ENCODE measurements at regions not wholly inside any gene's neighbourhood (a gene's known extent, or its start where the extent isn't known, plus 50 kb on each side); places are given as distances from the start of the nearest gene placed in this dataset.

DNA sequence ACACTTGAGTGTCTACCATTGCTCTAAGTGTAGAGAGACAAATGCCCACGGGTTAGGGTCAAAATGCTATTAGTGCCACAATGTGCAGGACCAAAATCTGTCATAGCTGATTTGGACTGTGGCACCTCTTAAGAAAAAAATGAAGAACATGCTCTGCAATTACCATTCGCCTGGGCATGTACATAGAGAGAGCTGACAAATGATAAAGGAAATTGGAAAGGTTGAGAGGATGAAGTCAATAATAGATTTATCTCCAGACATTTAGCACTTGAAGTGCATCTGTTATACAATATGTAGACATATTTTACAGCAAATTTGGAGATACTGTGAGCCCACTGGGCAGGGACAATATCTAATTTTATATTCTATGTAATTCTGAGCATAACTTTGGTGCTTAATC lies 804.4 kb downstream of the SATB2 start:
- FAIRE-seq, result no peak
- no TSS peak for BruUV-seq (replicated peaks)
- Histone ChIP-seq H3K79me2 (ENCODE audit: control insufficient read depth, insufficient read depth, low read length) (no peaks in the 10 kb centered on the region), H3K9ac (replicated peaks; ENCODE audit: extremely low read depth, insufficient read depth, low read length) (no peak overlapping the region), H3K4me1 (ENCODE audit: control insufficient read depth, extremely low read depth, insufficient read depth, low read length) (no peaks in the 10 kb centered on the region), H3K27me3 (ENCODE audit: control insufficient read depth in 2 of 2, insufficient read depth in 2 of 2, low read length in 2 of 2) (no peaks in the 10 kb centered on the region), H3K4me2 (ENCODE audit: insufficient read depth, low read length) (no peak overlapping the region), H3K36me3 (ENCODE audit: control insufficient read depth in 2 of 2, extremely low read depth in 1 of 2, insufficient read depth in 2 of 2, low read length in 2 of 2) (no peaks in the 10 kb centered on the region), H3K9me1 (replicated peaks; ENCODE audit: control insufficient read depth, extremely low read depth, insufficient read depth, low read length) (no peaks in the 10 kb centered on the region), H4K20me1 (replicated peaks; ENCODE audit: control insufficient read depth, extremely low read depth, insufficient read depth, low read length) (no peaks in the 10 kb centered on the region), H3K27ac (ENCODE audit: insufficient read depth, low read depth, low read length) (no peak overlapping the region), H3K9me3 (replicated peaks; ENCODE audit: control insufficient read depth, insufficient read depth, low read length) (no peaks in the 10 kb centered on the region), H2AFZ (ENCODE audit: low read depth, low read length) (no peak overlapping the region), H3K4me3 (replicated peaks in 1 of 3; ENCODE audit: insufficient read depth in 1 of 3, low read depth in 1 of 3, low read length in 3 of 3) (no peak overlapping the region)
- TF ChIP-seq GATA2 (IDR thresholded peaks at IDR 0.05; ENCODE audit: insufficient read depth, insufficient read length, low read depth, low read length), result no peak
- TF ChIP-seq EZH2 (IDR thresholded peaks at IDR 0.05; ENCODE audit: borderline replicate concordance, low read depth, low read length, severe bottlenecking), result no peak
- TF ChIP-seq, protein P1, sequence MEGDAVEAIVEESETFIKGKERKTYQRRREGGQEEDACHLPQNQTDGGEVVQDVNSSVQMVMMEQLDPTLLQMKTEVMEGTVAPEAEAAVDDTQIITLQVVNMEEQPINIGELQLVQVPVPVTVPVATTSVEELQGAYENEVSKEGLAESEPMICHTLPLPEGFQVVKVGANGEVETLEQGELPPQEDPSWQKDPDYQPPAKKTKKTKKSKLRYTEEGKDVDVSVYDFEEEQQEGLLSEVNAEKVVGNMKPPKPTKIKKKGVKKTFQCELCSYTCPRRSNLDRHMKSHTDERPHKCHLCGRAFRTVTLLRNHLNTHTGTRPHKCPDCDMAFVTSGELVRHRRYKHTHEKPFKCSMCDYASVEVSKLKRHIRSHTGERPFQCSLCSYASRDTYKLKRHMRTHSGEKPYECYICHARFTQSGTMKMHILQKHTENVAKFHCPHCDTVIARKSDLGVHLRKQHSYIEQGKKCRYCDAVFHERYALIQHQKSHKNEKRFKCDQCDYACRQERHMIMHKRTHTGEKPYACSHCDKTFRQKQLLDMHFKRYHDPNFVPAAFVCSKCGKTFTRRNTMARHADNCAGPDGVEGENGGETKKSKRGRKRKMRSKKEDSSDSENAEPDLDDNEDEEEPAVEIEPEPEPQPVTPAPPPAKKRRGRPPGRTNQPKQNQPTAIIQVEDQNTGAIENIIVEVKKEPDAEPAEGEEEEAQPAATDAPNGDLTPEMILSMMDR (IDR thresholded peaks at IDR 0.05; ENCODE audit: extremely low read depth in 1 of 2, insufficient read depth in 1 of 2, low read depth in 1 of 2, low read length in 2 of 2), result no peak
- no peak for TF ChIP-seq MYC (IDR thresholded peaks at IDR 0.05; ENCODE audit: low read depth, low read length)
- TF ChIP-seq POLR2A (IDR thresholded peaks at IDR 0.05; ENCODE audit: low read depth, low read length), result no peak
- no peak for TF ChIP-seq FOS (IDR thresholded peaks at IDR 0.05; ENCODE audit: borderline replicate concordance, insufficient read depth, low read length)
- TF ChIP-seq POLR2AphosphoS5 (IDR thresholded peaks at IDR 0.05; ENCODE audit: insufficient read depth, low read depth, low read length), result no peak
- intact Hi-C loops (cut with micrococcal nuclease), result no loop called here
- ChIA-PET CTCF (no interaction called here), POLR2A (no interaction called here)
- dilution Hi-C loops (cut with MboI; ENCODE audit: extremely low pct_ligation_motif_present, low sequenced_read_pairs), result no loop called here
- no peak for DNase-seq (ENCODE audit: low read depth, low spot score)

GRCh38 chr2:198652461-198652860 lies 805.3 kb downstream of the SATB2 start:
- Histone ChIP-seq H3K36me3 (ENCODE audit: control insufficient read depth in 2 of 2, extremely low read depth in 1 of 2, insufficient read depth in 2 of 2, low read length in 2 of 2) (no peaks in the 10 kb centered on the region), H3K9me3 (replicated peaks; ENCODE audit: control insufficient read depth, insufficient read depth, low read length) (no peaks in the 10 kb centered on the region), H3K9ac (replicated peaks; ENCODE audit: extremely low read depth, insufficient read depth, low read length) (no peak overlapping the region), H4K20me1 (replicated peaks; ENCODE audit: control insufficient read depth, extremely low read depth, insufficient read depth, low read length) (no peaks in the 10 kb centered on the region), H2AFZ (ENCODE audit: low read depth, low read length) (no peak overlapping the region), H3K4me3 (replicated peaks in 1 of 3; ENCODE audit: insufficient read depth in 1 of 3, low read depth in 1 of 3, low read length in 3 of 3) (no peak overlapping the region), H3K79me2 (ENCODE audit: control insufficient read depth, insufficient read depth, low read length) (no peaks in the 10 kb centered on the region), H3K4me1 (ENCODE audit: control insufficient read depth, extremely low read depth, insufficient read depth, low read length) (no peaks in the 10 kb centered on the region), H3K4me2 (ENCODE audit: insufficient read depth, low read length) (no peak overlapping the region), H3K27me3 (ENCODE audit: control insufficient read depth in 2 of 2, insufficient read depth in 2 of 2, low read length in 2 of 2) (no peaks in the 10 kb centered on the region), H3K27ac (ENCODE audit: insufficient read depth, low read depth, low read length) (no peak overlapping the region), H3K9me1 (replicated peaks; ENCODE audit: control insufficient read depth, extremely low read depth, insufficient read depth, low read length) (no peaks in the 10 kb centered on the region)
- dilution Hi-C loops (cut with MboI; ENCODE audit: extremely low pct_ligation_motif_present, low sequenced_read_pairs), result no loop called here
- TF ChIP-seq POLR2A (IDR thresholded peaks at IDR 0.05; ENCODE audit: low read depth, low read length), result no peak
- TF ChIP-seq FOS (IDR thresholded peaks at IDR 0.05; ENCODE audit: borderline replicate concordance, insufficient read depth, low read length), result no peak
- TF ChIP-seq POLR2AphosphoS5 (IDR thresholded peaks at IDR 0.05; ENCODE audit: insufficient read depth, low read depth, low read length), result no peak
- no peak for TF ChIP-seq JUN (IDR thresholded peaks at IDR 0.05; ENCODE audit: borderline replicate concordance, insufficient read depth, insufficient read length, low read depth)
- TF ChIP-seq EZH2 (IDR thresholded peaks at IDR 0.05; ENCODE audit: borderline replicate concordance, low read depth, low read length, severe bottlenecking), result no peak
- TF ChIP-seq MYC (IDR thresholded peaks at IDR 0.05; ENCODE audit: low read depth, low read length), result no peak
- TF ChIP-seq, protein P2, sequence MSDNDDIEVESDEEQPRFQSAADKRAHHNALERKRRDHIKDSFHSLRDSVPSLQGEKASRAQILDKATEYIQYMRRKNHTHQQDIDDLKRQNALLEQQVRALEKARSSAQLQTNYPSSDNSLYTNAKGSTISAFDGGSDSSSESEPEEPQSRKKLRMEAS (IDR thresholded peaks at IDR 0.05; ENCODE audit: insufficient read depth, insufficient read length), result no peak
- TF ChIP-seq, protein P1 (IDR thresholded peaks at IDR 0.05; ENCODE audit: extremely low read depth in 1 of 2, insufficient read depth in 1 of 2, low read depth in 1 of 2, low read length in 2 of 2), result no peak
- no peak for TF ChIP-seq GATA2 (IDR thresholded peaks at IDR 0.05; ENCODE audit: insufficient read depth, insufficient read length, low read depth, low read length)
- POLR2A ChIA-PET, result no interaction called here
- CTCF ChIA-PET, result no interaction called here
- FAIRE-seq, result no peak
- intact Hi-C loops (cut with micrococcal nuclease), result no loop called here
- BruUV-seq (replicated peaks), result no TSS peak
- DNase-seq (ENCODE audit: low read depth, low spot score), result no peak
